ENCODE measurements at regions not wholly inside any gene's neighbourhood (a gene's known extent, or its start where the extent isn't known, plus 50 kb on each side); places are given as distances from the start of the nearest gene placed in this dataset.
"Not testable (repeated sequence)": the region's sequence is repeated elsewhere in the genome, so short reads cannot be mapped to it uniquely, and the experiment has no call there.

GRCh38 chr2:209160800-209161588, 262.9 kb upstream of the MAP2 start:
- H3K27ac ChIP-seq, result no peak overlapping the region
- TF ChIP-seq CTCF (conservative IDR thresholded peaks at IDR 0.05; ENCODE audit: low read depth), result no peak
- ChIA-PET POLR2A (ENCODE audit: low non-redundant PET) (no interaction called here), CTCF (interaction anchor here (0.6 kb wide), 1 partner anchor 686 kb away, joined by 3 read pairs; no protein-coding TSS in a partner anchor)
- no peak for DNase-seq (ENCODE audit: low spot score)

- TF ChIP-seq CTCF (conservative IDR thresholded peaks at IDR 0.05; ENCODE audit: low read depth), result no peak
- POLR2A ChIA-PET (ENCODE audit: low non-redundant PET), result no interaction called here
- no peak overlapping the region for H3K27ac ChIP-seq
- peak; percentile 4 for DNase-seq (ENCODE audit: low spot score)
- CTCF ChIA-PET, result no interaction called here
These were observed 261.7 kb upstream of the MAP2 start for GRCh38 chr2:209162129-209162528.

- no peak for TF ChIP-seq CTCF (conservative IDR thresholded peaks at IDR 0.05; ENCODE audit: low read depth)
- CTCF ChIA-PET, result no interaction called here
These were observed 241.9 kb upstream of the MAP2 start for GRCh38 chr2:209181984-209182383.

GRCh38 chr2:209186886-209187285, 237.0 kb upstream of the MAP2 start:
- CTCF ChIA-PET; DNase-seq (ENCODE audit: low spot score); H3K27ac ChIP-seq; POLR2A ChIA-PET (ENCODE audit: low non-redundant PET): not testable (repeated sequence)

More at GRCh38 chr2:209181984-209182383, 241.9 kb upstream of the MAP2 start:
- DNase-seq (ENCODE audit: low spot score), result no peak
- no peak overlapping the region for H3K27ac ChIP-seq
- POLR2A ChIA-PET (ENCODE audit: low non-redundant PET), result no interaction called here

- no peak overlapping the region for H3K27ac ChIP-seq
- CTCF ChIA-PET, result no interaction called here
- no peak for DNase-seq (ENCODE audit: low spot score)
- TF ChIP-seq CTCF (conservative IDR thresholded peaks at IDR 0.05; ENCODE audit: low read depth), result no peak
- POLR2A ChIA-PET (ENCODE audit: low non-redundant PET), result no interaction called here
These were observed 234.0 kb upstream of the MAP2 start for GRCh38 chr2:209189893-209190292.

- ChIA-PET CTCF (interaction anchor here (0.6 kb wide), 1 partner anchor 1166 kb away, joined by 3 read pairs; no protein-coding TSS in a partner anchor), POLR2A (ENCODE audit: low non-redundant PET) (no interaction called here)
- no peak overlapping the region for H3K27ac ChIP-seq
- DNase-seq (ENCODE audit: low spot score), result no peak
- TF ChIP-seq CTCF (conservative IDR thresholded peaks at IDR 0.05; ENCODE audit: low read depth), result no peak
These were observed 232.7 kb upstream of the MAP2 start for GRCh38 chr2:209191139-209191538.

- H3K27ac ChIP-seq, result no peak overlapping the region
- no peak for DNase-seq (ENCODE audit: low spot score)
- ChIA-PET POLR2A (ENCODE audit: low non-redundant PET) (no interaction called here), CTCF (interaction anchor here (0.7 kb wide), 1 partner anchor 127 kb away, joined by 4 read pairs; no protein-coding TSS in a partner anchor)
- no peak for TF ChIP-seq CTCF (conservative IDR thresholded peaks at IDR 0.05; ENCODE audit: low read depth)
These were observed 229.1 kb upstream of the MAP2 start for GRCh38 chr2:209194717-209195116.
